H9 (cell line): ENCODE measurements at regions not wholly inside any gene's neighbourhood (a gene's known extent, or its start where the extent isn't known, plus 50 kb on each side); places are given as distances from the start of the nearest gene placed in this dataset.

Source experiments
- DNase-seq: peaks from one replicate; pipeline ENCODE4 v3.0.0-alpha.2; 2017
- H2AFZ ChIP-seq: one replicate; pipeline ENCODE4 v1.6.1; 2013; ENCODE audit warnings: mild to moderate bottlenecking, low read length, control low read depth, moderate library complexity
- H2AK5ac ChIP-seq: 2 replicates; pipeline ENCODE4 v1.6.1; 2013; ENCODE audit warnings: low read length, control low read depth, mixed read lengths; ENCODE audit not compliant: insufficient read length
- H2BK120ac ChIP-seq: one replicate; pipeline ENCODE4 v1.6.1; 2013; ENCODE audit warnings: low read depth, mild to moderate bottlenecking, low read length, control low read depth, inconsistent platforms; ENCODE audit not compliant: poor library complexity, severe bottlenecking
- H2BK12ac ChIP-seq: 2 replicates; pipeline ENCODE4 v1.6.1; 2013; ENCODE audit warnings: low read length, control low read depth, mixed read lengths, low read depth; ENCODE audit not compliant: insufficient read length
- H2BK15ac ChIP-seq: 2 replicates; pipeline ENCODE4 v1.6.1; 2013; ENCODE audit warnings: low read depth, low read length, control low read depth
- H2BK20ac ChIP-seq: one replicate; pipeline ENCODE4 v1.6.1; 2013; ENCODE audit warnings: low read depth, mild to moderate bottlenecking, low read length, control low read depth, inconsistent platforms; ENCODE audit not compliant: poor library complexity, severe bottlenecking
- H2BK5ac ChIP-seq: 2 replicates; pipeline ENCODE4 v1.6.1; 2013; ENCODE audit warnings: low read length, control low read depth, mixed read lengths; ENCODE audit not compliant: insufficient read length
- H3K14ac ChIP-seq: 2 replicates; pipeline ENCODE4 v1.6.1; 2013; ENCODE audit warnings: low read length, control low read depth; ENCODE audit not compliant: insufficient read depth
- H3K18ac ChIP-seq: 2 replicates; pipeline ENCODE4 v1.6.1; 2013; ENCODE audit warnings: low read depth, mild to moderate bottlenecking, mixed read lengths, low read length, control low read depth; ENCODE audit not compliant: insufficient read length
- H3K23ac ChIP-seq: 2 replicates; pipeline ENCODE4 v1.6.1; 2013; ENCODE audit warnings: low read length, control low read depth, mixed read lengths, low read depth; ENCODE audit not compliant: insufficient read length
- H3K23me2 ChIP-seq: 2 replicates; pipeline ENCODE4 v1.6.1; 2013; ENCODE audit warnings: low read depth, mild to moderate bottlenecking, mixed read lengths, low read length, control low read depth; ENCODE audit not compliant: insufficient read length, poor library complexity, severe bottlenecking
- H3K27ac ChIP-seq: 2 replicates; pipeline ENCODE4 v1.5.1; 2013; ENCODE audit warnings: low read length, control low read depth, mixed read lengths, low read depth; ENCODE audit not compliant: insufficient read length
- H3K27me3 ChIP-seq: 2 replicates; pipeline ENCODE4 v1.6.1; 2013; ENCODE audit warnings: low read length, control low read depth, inconsistent platforms; ENCODE audit not compliant: insufficient read depth
- H3K4ac ChIP-seq: 2 replicates; pipeline ENCODE4 v1.6.1; 2013; ENCODE audit warnings: low read depth, mild to moderate bottlenecking, control low read depth, inconsistent platforms, low read length, moderate library complexity
- H3K4me1 ChIP-seq: 2 replicates; pipeline ENCODE4 v1.6.1; 2013; ENCODE audit warnings: low read length, control low read depth, inconsistent platforms; ENCODE audit not compliant: insufficient read depth
- H3K4me2 ChIP-seq: 2 replicates; pipeline ENCODE4 v1.6.1; 2013; ENCODE audit warnings: low read length, control low read depth, mixed read lengths; ENCODE audit not compliant: insufficient read length, insufficient read depth
- H3K56ac ChIP-seq: 2 replicates; pipeline ENCODE4 v1.6.1; 2013; ENCODE audit warnings: low read depth, mild to moderate bottlenecking, mixed read lengths, low read length, control low read depth; ENCODE audit not compliant: insufficient read length
- H3K79me1 ChIP-seq: 2 replicates; pipeline ENCODE4 v1.6.1; 2013; ENCODE audit warnings: low read depth, mild to moderate bottlenecking, moderate library complexity, low read length, control low read depth, inconsistent platforms; ENCODE audit not compliant: insufficient read depth, poor library complexity, severe bottlenecking
- H3K79me2 ChIP-seq: 2 replicates; pipeline ENCODE4 v1.6.1; 2013; ENCODE audit warnings: low read length, control low read depth, inconsistent platforms; ENCODE audit not compliant: insufficient read depth
- H3K9ac ChIP-seq: 2 replicates; pipeline ENCODE4 v1.6.1; 2013; ENCODE audit warnings: low read length, control low read depth, mixed read lengths; ENCODE audit not compliant: insufficient read length; ENCODE audit errors: extremely low read depth
- H3K9me3 ChIP-seq: one replicate; pipeline ENCODE4 v1.6.1; 2013; ENCODE audit warnings: low read depth, low read length, inconsistent platforms; ENCODE audit not compliant: control insufficient read depth
- H3T11ph ChIP-seq: one replicate; pipeline ENCODE4 v1.6.1; 2013; ENCODE audit warnings: mild to moderate bottlenecking, low read length, control low read depth, inconsistent platforms
- H4K20me1 ChIP-seq: one replicate; pipeline ENCODE4 v1.6.1; 2013; ENCODE audit not compliant: control insufficient read depth, insufficient read length, insufficient read depth
- H4K5ac ChIP-seq: 2 replicates; pipeline ENCODE4 v1.6.1; 2013; ENCODE audit warnings: low read depth, mild to moderate bottlenecking, mixed read lengths, low read length, control low read depth; ENCODE audit not compliant: insufficient read length
- H4K8ac ChIP-seq: replicated peaks from 2 replicates; pipeline ENCODE4 v1.6.1; 2013; ENCODE audit warnings: low read length, control low read depth, mixed read lengths, low read depth; ENCODE audit not compliant: insufficient read length
- H4K91ac ChIP-seq: 2 replicates; pipeline ENCODE4 v1.6.1; 2013; ENCODE audit warnings: low read depth, mild to moderate bottlenecking, moderate library complexity, mixed read lengths, low read length, control low read depth; ENCODE audit not compliant: insufficient read length
- H3K27ac Mint-ChIP-seq, 3 experiments: 2 replicates in 2 of 3; 3 replicates in 1 of 3; pipeline ENCODE4 v1.8.0; 2020 to 2021; ENCODE audit warnings: mixed read lengths in 3 of 3, mild to moderate bottlenecking in 1 of 3, moderate library complexity in 1 of 3
- H3K27me3 Mint-ChIP-seq: 2 replicates; pipeline ENCODE4 v1.8.0; 2021; ENCODE audit warnings: low read depth, mild to moderate bottlenecking, moderate library complexity, mixed read lengths
- H3K36me3 Mint-ChIP-seq, 3 experiments: 2 replicates in 2 of 3; 3 replicates in 1 of 3; pipeline ENCODE4 v1.8.0; 2020 to 2021; ENCODE audit warnings: low read depth in 3 of 3, mixed read lengths in 3 of 3; ENCODE audit not compliant: insufficient read depth in 1 of 3
- H3K4me1 Mint-ChIP-seq, 2 experiments: 2 replicates each; pipeline ENCODE4 v1.8.0; 2020; ENCODE audit warnings: mixed read lengths in 2 of 2
- H3K4me3 Mint-ChIP-seq, 2 experiments: 2 replicates in 1 of 2; 3 replicates in 1 of 2; pipeline ENCODE4 v1.8.0; 2020 to 2021; ENCODE audit warnings: mild to moderate bottlenecking in 2 of 2, mixed read lengths in 2 of 2, moderate library complexity in 1 of 2
- H3K9me3 Mint-ChIP-seq, 2 experiments: 2 replicates in 1 of 2; 3 replicates in 1 of 2; pipeline ENCODE4 v1.8.0; 2020; ENCODE audit warnings: mild to moderate bottlenecking in 2 of 2, mixed read lengths in 2 of 2, moderate library complexity in 1 of 2
- CTCF ChIP-seq: fragments of 200-600 bp; sonication (generic); conservative IDR thresholded peaks from 3 replicates; pipeline ENCODE4 v1.8.0; 2021; ENCODE audit warnings: antibody characterized with exemption, mild to moderate bottlenecking
- WGBS: extraction: QIAGEN DNeasy Blood & Tissue Kit; methylation state at CpG from one replicate; pipeline ENCODE4 v1.1.7; 2013; ENCODE audit warnings: missing lambda C conversion rate, low lambda C conversion rate, mixed read lengths; ENCODE audit not compliant: insufficient read length; ENCODE audit errors: extremely low coverage; 5-methylcytosine and 5-hydroxymethylcytosine counted together

GRCh38 chr1:5733596-5733995 lies 258.6 kb downstream of the NPHP4 start:
- H3K23ac ChIP-seq, result no peak overlapping the region
- Mint-ChIP-seq H3K36me3 (no peaks in the 10 kb centered on the region), H3K4me1 (peaks cover 0 to 1% of the 10 kb centered on the region in 2 experiments; a peak in 1 of 4 replicates), H3K9me3 (peaks cover 0 to 2% of the 10 kb centered on the region in 2 experiments; a peak in 1 of 5 replicates), H3K27ac (no peak overlapping the region), H3K27me3 (peaks cover 14% of the 10 kb centered on the region), H3K4me3 (no peak overlapping the region)
- no peaks in the 10 kb centered on the region for H3K79me2 ChIP-seq
- H3T11ph ChIP-seq, result no peak overlapping the region
- H3K23me2 ChIP-seq, result no peaks in the 10 kb centered on the region
- no peak overlapping the region for H2AK5ac ChIP-seq
- WGBS, result no CpG with 5 or more reads among the region's 13 CpGs
- no peak overlapping the region for H3K14ac ChIP-seq
- no peak overlapping the region for H4K91ac ChIP-seq
- H2BK20ac ChIP-seq, result no peak overlapping the region
- no peak overlapping the region for H4K8ac ChIP-seq
- no peak overlapping the region for H2BK12ac ChIP-seq
- H4K20me1 ChIP-seq, result no peaks in the 10 kb centered on the region
- H3K27ac ChIP-seq, result no peak overlapping the region
- no peak overlapping the region for H3K4ac ChIP-seq
- no peaks in the 10 kb centered on the region for H3K27me3 ChIP-seq
- no peak overlapping the region for H2BK5ac ChIP-seq
- DNase-seq, result no peak
- no peaks in the 10 kb centered on the region for H3K79me1 ChIP-seq
- H3K9ac ChIP-seq, result no peak overlapping the region
- H3K56ac ChIP-seq, result no peak overlapping the region
- no peaks in the 10 kb centered on the region for H3K4me1 ChIP-seq
- TF ChIP-seq CTCF, result no peak
- no peak overlapping the region for H2BK120ac ChIP-seq
- H3K18ac ChIP-seq, result no peak overlapping the region
- H4K5ac ChIP-seq, result no peak overlapping the region
- H2AFZ ChIP-seq, result no peak overlapping the region
- H3K9me3 ChIP-seq, result no peaks in the 10 kb centered on the region
- no peak overlapping the region for H2BK15ac ChIP-seq
- no peak overlapping the region for H3K4me2 ChIP-seq
